ENCODE measurements at regions not wholly inside any gene's neighbourhood (a gene's known extent, or its start where the extent isn't known, plus 50 kb on each side); places are given as distances from the start of the nearest gene placed in this dataset.
"Not testable (repeated sequence)": the region's sequence is repeated elsewhere in the genome, so short reads cannot be mapped to it uniquely, and the experiment has no call there.

DNA sequence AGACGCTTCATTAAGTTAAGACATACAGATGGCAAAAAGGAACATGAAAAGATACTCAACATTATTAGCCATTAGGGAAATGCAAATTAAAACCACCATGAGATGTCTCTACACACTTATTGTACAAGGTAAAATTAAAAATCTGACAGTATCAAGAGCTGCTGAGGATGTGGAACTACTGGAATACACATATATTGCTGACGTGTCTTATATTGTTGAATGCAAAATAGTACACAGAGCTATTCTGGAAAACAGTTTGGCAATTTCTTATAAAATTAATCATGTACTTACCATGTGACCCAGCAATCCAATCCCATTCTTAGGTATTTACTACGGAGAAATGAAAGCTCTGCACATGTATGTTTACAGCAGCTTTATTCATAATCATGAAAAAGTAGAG is 742.5 kb downstream of the TBC1D22A start:
- DNase-seq = no peak

DNA sequence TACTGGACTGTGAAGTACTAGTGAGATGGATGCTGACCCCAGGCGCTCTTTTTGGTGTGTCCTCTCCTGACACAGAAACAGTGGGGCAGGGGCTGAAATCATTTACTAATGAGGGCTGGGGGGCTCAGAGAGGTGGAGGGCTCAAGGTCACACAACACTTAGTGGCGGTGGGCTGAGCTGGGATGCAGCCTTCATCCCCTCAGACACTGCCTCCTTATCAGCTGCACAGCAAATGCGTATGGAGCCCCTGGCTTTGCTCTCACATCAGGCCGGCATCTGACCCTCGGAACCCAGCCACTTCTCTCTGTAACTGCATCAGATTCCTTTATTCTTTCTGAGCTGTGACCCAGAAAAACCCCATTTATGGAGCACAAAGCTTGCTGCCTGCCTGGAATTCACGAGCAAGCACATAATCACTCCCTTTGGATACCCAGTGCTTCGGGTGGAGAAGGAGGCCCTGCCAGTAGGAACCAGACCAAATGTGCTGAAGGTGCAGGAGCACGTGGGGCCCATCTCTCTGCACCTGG is 736.6 kb downstream of the TBC1D22A start:
- DNase-seq = no peak

DNA sequence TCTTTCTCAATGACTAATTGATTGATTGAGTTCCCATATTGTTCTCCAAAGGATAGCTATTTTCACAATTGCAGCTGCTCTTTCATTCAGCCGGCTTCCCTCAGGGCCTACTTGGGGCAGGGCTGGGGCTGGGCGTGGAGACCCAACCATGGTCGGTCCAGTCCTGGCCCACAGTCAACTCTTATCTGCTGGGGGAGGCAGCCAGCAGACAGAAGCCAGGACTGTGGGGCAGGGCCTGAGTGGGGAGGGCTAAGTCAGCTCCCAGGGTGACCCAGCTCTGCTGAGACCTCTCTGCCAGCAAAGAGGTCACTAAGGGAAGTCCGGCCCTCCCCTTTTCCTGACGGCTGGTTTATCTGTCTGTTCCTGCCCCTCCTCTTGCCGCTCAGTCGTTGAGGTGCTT is 735.2 kb downstream of the TBC1D22A start:
- no peak for DNase-seq

- DNase-seq = no peak
Observed at GRCh38 chr22:47495110-47495509, 732.7 kb downstream of the TBC1D22A start.

DNA sequence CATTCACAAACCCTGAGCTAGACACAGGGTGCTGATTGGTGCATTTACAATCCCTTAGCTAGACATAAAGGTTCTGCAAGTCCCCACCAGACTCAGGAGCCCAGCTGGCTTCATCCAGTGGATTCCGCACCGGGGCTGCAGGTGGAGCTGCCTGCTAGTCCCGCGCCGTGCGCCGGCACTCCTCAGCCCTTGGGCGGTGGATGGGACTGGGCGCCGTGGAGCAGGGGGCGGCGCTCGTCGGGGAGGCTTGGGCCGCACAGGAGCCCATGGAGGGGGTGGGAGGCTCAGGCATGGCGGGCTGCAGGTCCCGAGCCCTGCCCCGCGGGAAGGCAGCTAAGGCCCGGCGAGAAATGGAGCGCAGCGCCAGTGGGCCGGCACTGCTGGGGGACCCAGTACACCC is 725.7 kb downstream of the TBC1D22A start:
- DNase-seq = not testable (repeated sequence)

- DNase-seq = no peak
Observed at GRCh38 chr22:47486569-47487312, 724.3 kb downstream of the TBC1D22A start.

GRCh38 chr22:47484960-47485569 is 722.6 kb downstream of the TBC1D22A start:
- no peak for DNase-seq

DNA sequence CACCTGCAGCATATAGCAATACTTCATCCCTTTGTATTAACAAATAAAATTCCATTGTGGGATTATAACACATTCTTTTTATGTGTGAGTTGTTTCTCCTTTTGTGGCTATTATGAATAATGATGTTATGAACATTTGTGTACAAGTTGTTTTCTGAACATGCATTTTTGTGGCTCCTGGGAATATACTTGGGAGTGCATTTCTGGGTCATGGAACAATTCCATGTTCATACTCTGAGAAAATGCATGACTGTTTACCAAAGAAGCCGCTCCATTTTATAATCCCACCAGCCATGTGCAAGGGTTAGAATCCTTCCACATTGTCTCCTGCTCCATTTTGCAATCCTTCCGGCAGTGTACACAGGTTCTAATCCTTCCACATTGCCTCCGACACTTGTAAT is 713.8 kb downstream of the TBC1D22A start:
- DNase-seq = no peak

DNA sequence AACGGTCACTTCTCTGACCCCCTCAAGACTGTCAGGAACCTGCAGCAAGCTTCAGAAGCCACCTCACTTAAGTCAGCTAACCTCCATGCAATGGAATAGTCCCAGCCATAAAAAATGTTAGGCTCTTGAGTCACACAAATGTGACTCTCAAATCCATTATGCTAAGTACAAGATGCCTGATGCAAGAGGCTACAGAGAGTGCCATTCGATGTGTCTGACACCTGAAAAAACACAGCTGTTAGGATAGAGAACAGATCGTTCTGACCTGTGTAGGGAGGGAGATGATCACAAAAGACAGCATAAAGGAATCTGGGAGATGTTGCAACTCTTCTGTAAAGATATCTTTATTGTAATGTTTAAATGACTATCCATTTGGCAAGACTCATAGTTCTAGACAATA is 712.4 kb downstream of the TBC1D22A start:
- no peak for DNase-seq

- DNase-seq = no peak
Observed at GRCh38 chr22:47474464-47474863, 712.0 kb downstream of the TBC1D22A start.

- no peak for DNase-seq
Observed at GRCh38 chr22:47472636-47473035, 710.2 kb downstream of the TBC1D22A start.

- no peak for DNase-seq
Observed at GRCh38 chr22:47471406-47471805, 709.0 kb downstream of the TBC1D22A start.

- DNase-seq = no peak
Observed at GRCh38 chr22:47465809-47466208, 703.4 kb downstream of the TBC1D22A start.

DNA sequence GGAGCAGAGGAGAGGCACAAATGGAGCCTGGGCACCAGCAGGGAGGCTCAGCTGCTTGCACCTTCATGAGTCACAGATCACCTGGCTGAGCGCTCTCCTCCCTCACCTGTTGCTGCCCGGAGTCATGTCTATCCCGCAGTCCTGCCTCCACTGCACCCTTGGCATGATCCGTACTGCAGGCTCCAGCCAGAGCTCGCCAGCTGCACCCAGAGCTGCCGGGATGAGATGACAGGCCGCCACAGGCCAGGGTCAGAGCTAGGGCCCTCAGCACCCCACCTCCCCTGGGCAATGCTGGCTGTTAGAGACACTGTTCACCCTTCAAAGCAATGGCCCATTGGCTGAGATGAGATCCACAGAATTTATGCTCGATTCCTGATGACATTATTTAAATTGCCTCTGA is 702.8 kb downstream of the TBC1D22A start:
- no peak for DNase-seq

- DNase-seq = no peak
Observed at GRCh38 chr22:47463220-47463619, 700.8 kb downstream of the TBC1D22A start.

DNA sequence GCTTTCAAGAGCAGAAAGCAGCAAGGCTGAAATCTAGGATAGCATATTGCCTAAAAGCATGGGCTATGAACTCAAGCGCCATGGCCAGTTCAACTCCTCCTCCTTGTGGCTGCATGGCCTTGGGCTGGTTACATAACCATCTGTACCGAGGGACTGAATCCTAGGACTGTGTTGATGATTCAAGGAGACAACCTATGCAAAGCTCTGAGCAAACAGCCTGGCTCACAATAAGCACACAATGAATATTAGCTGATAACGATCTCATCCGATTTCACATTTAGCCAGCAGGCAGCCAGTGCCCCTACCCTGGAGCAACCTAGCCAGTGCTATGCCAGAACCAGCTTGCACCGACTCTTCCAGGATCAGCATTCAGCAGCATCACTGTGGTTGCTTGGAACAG is 698.4 kb downstream of the TBC1D22A start:
- DNase-seq = no peak

- no peak for DNase-seq
Observed at GRCh38 chr22:47460176-47460575, 697.7 kb downstream of the TBC1D22A start.

- DNase-seq = no peak
Observed at GRCh38 chr22:47458348-47458747, 695.9 kb downstream of the TBC1D22A start.

GRCh38 chr22:47457509-47458300 is 695.3 kb downstream of the TBC1D22A start:
- DNase-seq = no peak

DNA sequence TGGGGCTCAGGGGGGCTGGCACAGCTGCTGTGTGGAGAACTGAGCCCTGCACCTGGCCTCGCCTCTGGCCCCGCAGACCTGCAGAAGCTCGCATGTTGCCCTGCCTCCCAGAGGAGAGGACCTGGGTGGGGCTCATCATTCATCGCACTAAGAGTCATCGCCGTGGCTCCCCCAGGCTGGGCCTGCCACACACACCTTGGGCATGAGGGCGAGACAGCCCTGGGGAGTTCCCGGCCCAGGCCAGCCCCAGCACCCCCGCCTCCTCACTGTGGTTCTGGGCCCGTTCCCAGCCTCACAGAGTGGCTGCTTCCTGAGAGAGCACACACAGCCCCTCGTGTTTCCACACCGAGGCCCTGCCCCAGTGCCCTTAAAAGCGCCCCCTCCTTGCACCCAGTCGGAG is 694.6 kb downstream of the TBC1D22A start:
- DNase-seq = no peak

DNA sequence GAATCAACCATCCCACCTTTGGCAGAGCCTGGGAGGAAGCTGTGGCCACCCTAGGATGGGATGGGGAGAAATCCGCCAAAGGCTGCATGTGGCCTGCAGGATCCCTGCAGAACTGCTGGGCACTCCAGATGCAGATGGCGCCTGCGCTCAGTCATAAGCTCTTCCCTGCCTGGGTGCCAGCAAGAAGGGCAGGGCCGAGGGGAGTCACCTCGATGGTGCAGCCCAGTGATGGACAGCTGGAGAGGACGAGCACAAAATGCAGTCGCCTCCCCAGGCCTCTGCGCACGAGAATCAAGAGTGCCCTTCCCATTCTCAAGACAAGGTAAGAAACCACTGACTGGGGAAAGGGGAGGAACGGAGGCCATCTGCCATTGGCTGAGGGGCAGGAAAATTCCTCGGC is 693.6 kb downstream of the TBC1D22A start:
- DNase-seq = no peak

- DNase-seq = no peak
Observed at GRCh38 chr22:47453049-47453448, 690.6 kb downstream of the TBC1D22A start.

DNA sequence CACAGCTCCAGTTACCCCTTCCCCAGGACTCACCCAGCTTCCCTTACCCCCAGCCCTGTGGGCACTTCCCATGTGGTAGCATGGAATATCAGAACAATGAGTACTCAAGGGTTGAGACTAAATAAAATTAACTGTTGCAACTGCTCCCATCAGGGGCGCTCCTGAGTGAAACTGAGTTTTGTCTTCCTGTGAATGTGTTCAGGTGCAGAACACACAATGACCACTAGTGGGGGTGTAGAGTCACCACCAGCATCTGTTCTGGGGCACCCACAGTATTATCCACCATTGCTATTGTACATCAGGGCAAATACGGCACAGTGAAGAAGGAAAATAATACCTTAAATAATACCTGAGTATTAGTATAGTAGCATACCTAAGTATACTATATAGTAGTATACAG is 689.7 kb downstream of the TBC1D22A start:
- DNase-seq = no peak
